Lung (tissue), 11 donors: ENCODE measurements at regions not wholly inside any gene's neighbourhood (a gene's known extent, or its start where the extent isn't known, plus 50 kb on each side); places are given as distances from the start of the nearest gene placed in this dataset.

Experiments
- ATAC-seq: fragments of 200-7000 bp; cut with Tn5 transposase; one replicate; pipeline ENCODE4 v1.9.1; 2020; ENCODE audit warnings: moderate number of reproducible peaks; ENCODE audit not compliant: insufficient read depth, low FRiP score
- DNase-seq, 3 donors: peaks; one replicate each; pipeline ENCODE4 v3.0.0-alpha.2; 2013 to 2017
- H3K27ac ChIP-seq, 2 donors: one replicate each; pipeline ENCODE4 v1.5.1; 2013; ENCODE audit warnings: mild to moderate bottlenecking in 2 of 2, moderate library complexity in 2 of 2, control low read depth in 1 of 2, inconsistent platforms in 1 of 2, low read depth in 1 of 2, low read length in 1 of 2
- H3K27me3 ChIP-seq, 3 donors: one replicate each; pipeline ENCODE4 v1.5.1; 2013; ENCODE audit warnings: low read length in 2 of 3; ENCODE audit not compliant: control insufficient read depth in 3 of 3, insufficient read depth in 3 of 3
- H3K36me3 ChIP-seq, 4 donors: one replicate each; pipeline ENCODE4 v1.5.1; 2013; ENCODE audit warnings: low read length in 4 of 4, mild to moderate bottlenecking in 1 of 4, moderate library complexity in 1 of 4; ENCODE audit not compliant: control insufficient read depth in 4 of 4, insufficient read depth in 4 of 4
- H3K4me1 ChIP-seq, 5 donors: one replicate each; pipeline ENCODE4 v1.5.1; 2013; ENCODE audit warnings: low read length in 5 of 5, mild to moderate bottlenecking in 2 of 5, moderate library complexity in 1 of 5; ENCODE audit not compliant: control insufficient read depth in 5 of 5, insufficient read depth in 5 of 5
- H3K4me3 ChIP-seq: one replicate; pipeline ENCODE4 v1.5.1; 2013; ENCODE audit warnings: mild to moderate bottlenecking, control low read depth, moderate library complexity
- H3K9ac ChIP-seq, 2 donors: one replicate each; pipeline ENCODE4 v1.5.1; 2013; ENCODE audit warnings: low read length in 2 of 2, control low read depth in 1 of 2; ENCODE audit not compliant: insufficient read depth in 1 of 2
- H3K9me3 ChIP-seq, 4 donors: one replicate each; pipeline ENCODE4 v1.5.1; 2013; ENCODE audit warnings: low read length in 3 of 4, mild to moderate bottlenecking in 1 of 4, moderate library complexity in 1 of 4; ENCODE audit not compliant: control insufficient read depth in 4 of 4, insufficient read depth in 3 of 4
- CTCF ChIP-seq: IDR thresholded peaks from 2 replicates; pipeline ENCODE4 v1.5.1; 2012; ENCODE audit warnings: mild to moderate bottlenecking; ENCODE audit errors: control extremely low read depth, extremely low read depth
- WGBS, 2 donors: extraction: QIAGEN DNeasy Blood & Tissue Kit; methylation state at CpG; one replicate each; pipeline ENCODE4 v1.1.7; 2013; 5-methylcytosine and 5-hydroxymethylcytosine counted together
- donor health status: control.
- donor health status: control.
- donor health status: Bipolar disorder and iron deficiency.
- donor health status: healthy.
- donor health status: DM: yes; HTN: yes; CAD: no.

GRCh38 chr1:229094476-229095311 lies 176.2 kb upstream of the RAB4A start:
- H3K27me3 ChIP-seq, result no peaks in the 10 kb centered on the region
- 89 to 92% methylated on average over 13 of the region's 13 CpGs for WGBS, 2 donors
- H3K4me3 ChIP-seq, result no peak overlapping the region
- ATAC-seq (no peak), DNase-seq (no peak)
- H3K9me3 ChIP-seq, result peaks cover 0 to 1% (median 0%) of the 10 kb centered on the region in 4 donors
- no peak overlapping the region for H3K27ac ChIP-seq
- no peaks in the 10 kb centered on the region for H3K36me3 ChIP-seq
- peaks cover 0 to 19% (median 9%) of the 10 kb centered on the region in 5 donors for H3K4me1 ChIP-seq
- no peak for TF ChIP-seq CTCF
- H3K9ac ChIP-seq, result no peak overlapping the region

GRCh38 chr1:229095325-229095724 lies 175.6 kb upstream of the RAB4A start:
- no peaks in the 10 kb centered on the region for H3K27me3 ChIP-seq
- peaks cover 0 to 19% (median 9%) of the 10 kb centered on the region in 5 donors for H3K4me1 ChIP-seq
- peaks cover 0 to 1% (median 0%) of the 10 kb centered on the region in 4 donors for H3K9me3 ChIP-seq
- no peak for TF ChIP-seq CTCF
- no peak overlapping the region for H3K4me3 ChIP-seq
- H3K9ac ChIP-seq, result no peak overlapping the region
- H3K27ac ChIP-seq, result no peak overlapping the region
- ATAC-seq (no peak), DNase-seq (no peak)
- H3K36me3 ChIP-seq, result no peaks in the 10 kb centered on the region

- Histone ChIP-seq H3K9ac (no peak overlapping the region), H3K36me3 (no peaks in the 10 kb centered on the region), H3K27ac (no peak overlapping the region), H3K27me3 (no peaks in the 10 kb centered on the region), H3K4me3 (no peak overlapping the region), H3K9me3 (peaks cover 0 to 1% (median 0%) of the 10 kb centered on the region in 4 donors), H3K4me1 (peaks cover 0 to 17% (median 9%) of the 10 kb centered on the region in 5 donors)
- DNase-seq (no peak), ATAC-seq (no peak)
- 85 to 88% methylated on average over 7 of the region's 7 CpGs for WGBS, 2 donors
- no peak for TF ChIP-seq CTCF
Observed at GRCh38 chr1:229097356-229097755, 173.6 kb upstream of the RAB4A start.
